Endothelial cell of umbilical vein (primary cell): ENCODE measurements at regions not wholly inside any gene's neighbourhood (a gene's known extent, or its start where the extent isn't known, plus 50 kb on each side); places are given as distances from the start of the nearest gene placed in this dataset.

Source experiments
- BruUV-seq: library from RNA; stranded (reverse); fragments of 400-500 nt; replicated peaks from 2 replicates; lab custom pipeline; 2021; lab: Mats Ljungman, UMichigan
- CTCF ChIA-PET: fragments of 300-600, 350-600 bp; sonication (Branson Sonifier 250); formaldehyde crosslinking; loops from one replicate; lab custom pipeline; 2021; ENCODE audit warnings: antibody characterized with exemption, inconsistent platforms; lab: Charles Lee
- POLR2A ChIA-PET: fragments of 300-600, 350-600 bp; sonication (Branson Sonifier 250); formaldehyde crosslinking; loops from one replicate; lab custom pipeline; 2021; ENCODE audit warnings: antibody characterized with exemption, inconsistent platforms; lab: Charles Lee
- DNase-seq: peaks from one replicate; pipeline ENCODE4 v3.0.0-alpha.2; 2011; ENCODE audit warnings: low read depth, low spot score
- FAIRE-seq: peaks from 2 replicates; lab custom pipeline; 2011; peaks lifted over from hg19 to GRCh38; lab: Jason Lieb, UNC
- H2AFZ ChIP-seq: 2 replicates; pipeline ENCODE4 v1.6.0; 2012; ENCODE audit warnings: low read depth, low read length, control low read depth, inconsistent platforms
- H3K27ac ChIP-seq: 2 replicates; pipeline ENCODE4 v1.5.1; 2011; ENCODE audit warnings: low read depth, mild to moderate bottlenecking, control low read depth, low read length, moderate library complexity; ENCODE audit not compliant: insufficient read depth
- H3K27me3 ChIP-seq, 2 experiments: 2 replicates each; pipeline versions ENCODE4 v1.6.0 to v1.6.1; 2011; ENCODE audit warnings: low read length in 2 of 2, mixed read lengths in 1 of 2; ENCODE audit not compliant: control insufficient read depth in 2 of 2, insufficient read depth in 2 of 2
- H3K36me3 ChIP-seq, 2 experiments: 2 replicates in 1 of 2; 3 replicates in 1 of 2; pipeline ENCODE4 v1.5.1; 2011; ENCODE audit warnings: low read length in 2 of 2, mild to moderate bottlenecking in 1 of 2, moderate library complexity in 1 of 2; ENCODE audit not compliant: control insufficient read depth in 2 of 2, insufficient read depth in 2 of 2; ENCODE audit errors: extremely low read depth in 1 of 2
- H3K4me1 ChIP-seq: 3 replicates; pipeline ENCODE4 v1.5.1; 2011; ENCODE audit warnings: mild to moderate bottlenecking, low read length; ENCODE audit not compliant: control insufficient read depth, insufficient read depth; ENCODE audit errors: extremely low read depth
- H3K4me2 ChIP-seq: 2 replicates; pipeline ENCODE4 v1.6.1; 2011; ENCODE audit warnings: low read length, control low read depth, mixed read lengths; ENCODE audit not compliant: insufficient read depth
- H3K4me3 ChIP-seq, 3 experiments: fragments of 200-600 bp in 1 of 3; sonication (generic), shearing (Covaris generic) in 1 of 3; replicated peaks in 1 of 3; 2 replicates each; pipeline ENCODE4 v1.5.1; 2011 to 2016; ENCODE audit warnings: control low read depth in 3 of 3, low read length in 3 of 3, mild to moderate bottlenecking in 2 of 3, inconsistent platforms in 1 of 3, low read depth in 1 of 3, moderate library complexity in 1 of 3; ENCODE audit not compliant: insufficient read depth in 1 of 3
- H3K79me2 ChIP-seq: 2 replicates; pipeline ENCODE4 v1.6.0; 2012; ENCODE audit warnings: low read length, inconsistent platforms; ENCODE audit not compliant: control insufficient read depth, insufficient read depth
- H3K9ac ChIP-seq: replicated peaks from 2 replicates; pipeline ENCODE3; 2011; ENCODE audit warnings: low read length, control low read depth; ENCODE audit not compliant: insufficient read depth; ENCODE audit errors: extremely low read depth
- H3K9me1 ChIP-seq: replicated peaks from 3 replicates; pipeline ENCODE4 v1.6.0; 2011; ENCODE audit warnings: mild to moderate bottlenecking, low read length; ENCODE audit not compliant: control insufficient read depth, insufficient read depth; ENCODE audit errors: extremely low read depth
- H3K9me3 ChIP-seq: replicated peaks from 2 replicates; pipeline ENCODE4 v1.5.1; 2012; ENCODE audit warnings: low read length, inconsistent platforms; ENCODE audit not compliant: control insufficient read depth, insufficient read depth
- H4K20me1 ChIP-seq: replicated peaks from 2 replicates; pipeline ENCODE3; 2011; ENCODE audit warnings: mild to moderate bottlenecking, low read length; ENCODE audit not compliant: control insufficient read depth, insufficient read depth; ENCODE audit errors: extremely low read depth
- EZH2 ChIP-seq: IDR thresholded peaks from 2 replicates; pipeline ENCODE4 v1.6.1; 2012; ENCODE audit warnings: borderline replicate concordance, low read depth, mild to moderate bottlenecking, moderate library complexity, low read length, inconsistent platforms; ENCODE audit not compliant: severe bottlenecking
- FOS ChIP-seq: IDR thresholded peaks from 2 replicates; pipeline ENCODE4 v1.6.1; 2011; ENCODE audit warnings: mild to moderate bottlenecking, low read length, moderate library complexity, borderline replicate concordance; ENCODE audit not compliant: insufficient read depth
- GATA2 ChIP-seq: IDR thresholded peaks from 2 replicates; pipeline ENCODE4 v1.7.0; 2011; ENCODE audit warnings: low read depth, mild to moderate bottlenecking, moderate library complexity, mixed read lengths, low read length; ENCODE audit not compliant: insufficient read length, insufficient read depth
- JUN ChIP-seq: IDR thresholded peaks from 2 replicates; pipeline ENCODE4 v1.6.1; 2011; ENCODE audit warnings: borderline replicate concordance, low read depth; ENCODE audit not compliant: insufficient read length, insufficient read depth
- MYC ChIP-seq: IDR thresholded peaks from one replicate; pipeline ENCODE4 v1.6.1; 2011; ENCODE audit warnings: mild to moderate bottlenecking, low read depth, low read length
- POLR2A ChIP-seq: IDR thresholded peaks from 2 replicates; pipeline ENCODE4 v1.6.1; 2012; ENCODE audit warnings: low read depth, mild to moderate bottlenecking, control low read depth, low read length
- POLR2AphosphoS5 ChIP-seq: IDR thresholded peaks from 2 replicates; pipeline ENCODE4 v1.6.1; 2012; ENCODE audit warnings: low read depth, mild to moderate bottlenecking, control low read depth, low read length, moderate library complexity; ENCODE audit not compliant: insufficient read depth
- dilution Hi-C: fragments of 300-500 bp; cut with MboI; formaldehyde crosslinking; loops from one replicate; pipeline ENCODE4 v1.15.0; 2019; ENCODE audit warnings: low sequenced_read_pairs; ENCODE audit not compliant: extremely low pct_ligation_motif_present
- intact Hi-C: fragments of 100-400 bp; cut with micrococcal nuclease; formaldehyde crosslinking; loops from one replicate; pipeline ENCODE4 v1.10.0; 2022
- TF ChIP-seq, protein P1 (sequence below), 2 donors: IDR thresholded peaks; 1 replicate in 1 of 2; 2 replicates in 1 of 2; pipeline ENCODE4 v1.5.1; 2011; ENCODE audit warnings: low read length in 2 of 2, mild to moderate bottlenecking in 2 of 2, moderate library complexity in 2 of 2, control low read depth in 1 of 2, inconsistent platforms in 1 of 2, low read depth in 1 of 2; ENCODE audit not compliant: insufficient read depth in 1 of 2; ENCODE audit errors: extremely low read depth in 1 of 2
- TF ChIP-seq, protein P2 (sequence below): IDR thresholded peaks from 2 replicates; pipeline ENCODE4 v1.6.1; 2011; ENCODE audit not compliant: insufficient read depth, insufficient read length

DNA sequence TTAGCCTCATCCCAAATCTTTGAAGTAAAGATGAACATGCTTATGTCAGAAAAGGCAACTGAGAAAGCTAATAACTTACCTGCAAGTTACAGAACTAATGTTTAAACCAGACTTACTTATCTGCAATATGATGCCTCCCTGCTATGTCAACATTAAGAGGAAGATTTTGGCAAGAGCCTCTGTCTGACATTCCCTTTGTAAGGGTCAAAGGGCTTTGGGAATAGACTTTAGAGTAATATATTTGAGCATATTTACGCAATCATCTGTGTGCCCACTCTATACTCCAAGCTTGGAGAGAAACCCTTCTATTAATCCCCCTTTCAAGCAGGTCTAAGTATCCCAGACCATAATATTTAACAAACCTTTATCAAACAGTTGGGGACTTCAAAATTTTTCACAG lies 389.4 kb downstream of the NPIPA8 start:
- Histone ChIP-seq H3K27me3 (no peaks in the 10 kb centered on the region), H3K79me2 (no peaks in the 10 kb centered on the region), H2AFZ (no peak overlapping the region), H3K36me3 (no peaks in the 10 kb centered on the region), H3K27ac (no peak overlapping the region), H3K4me2 (no peak overlapping the region), H3K9me1 (no peaks in the 10 kb centered on the region), H4K20me1 (no peaks in the 10 kb centered on the region), H3K4me1 (no peaks in the 10 kb centered on the region), H3K9me3 (no peaks in the 10 kb centered on the region), H3K4me3 (no peak overlapping the region), H3K9ac (no peak overlapping the region)
- DNase-seq: no peak
- no TSS peak for BruUV-seq
- ChIA-PET POLR2A (no interaction called here), CTCF (no interaction called here)
- FAIRE-seq: no peak
- intact Hi-C loops (no loop called here), dilution Hi-C loops (no loop called here)
- no peak for TF ChIP-seq POLR2A
- no peak for TF ChIP-seq JUN
- no peak for TF ChIP-seq POLR2AphosphoS5
- TF ChIP-seq GATA2: no peak
- TF ChIP-seq, protein P1, sequence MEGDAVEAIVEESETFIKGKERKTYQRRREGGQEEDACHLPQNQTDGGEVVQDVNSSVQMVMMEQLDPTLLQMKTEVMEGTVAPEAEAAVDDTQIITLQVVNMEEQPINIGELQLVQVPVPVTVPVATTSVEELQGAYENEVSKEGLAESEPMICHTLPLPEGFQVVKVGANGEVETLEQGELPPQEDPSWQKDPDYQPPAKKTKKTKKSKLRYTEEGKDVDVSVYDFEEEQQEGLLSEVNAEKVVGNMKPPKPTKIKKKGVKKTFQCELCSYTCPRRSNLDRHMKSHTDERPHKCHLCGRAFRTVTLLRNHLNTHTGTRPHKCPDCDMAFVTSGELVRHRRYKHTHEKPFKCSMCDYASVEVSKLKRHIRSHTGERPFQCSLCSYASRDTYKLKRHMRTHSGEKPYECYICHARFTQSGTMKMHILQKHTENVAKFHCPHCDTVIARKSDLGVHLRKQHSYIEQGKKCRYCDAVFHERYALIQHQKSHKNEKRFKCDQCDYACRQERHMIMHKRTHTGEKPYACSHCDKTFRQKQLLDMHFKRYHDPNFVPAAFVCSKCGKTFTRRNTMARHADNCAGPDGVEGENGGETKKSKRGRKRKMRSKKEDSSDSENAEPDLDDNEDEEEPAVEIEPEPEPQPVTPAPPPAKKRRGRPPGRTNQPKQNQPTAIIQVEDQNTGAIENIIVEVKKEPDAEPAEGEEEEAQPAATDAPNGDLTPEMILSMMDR (IDR thresholded peaks at IDR 0.05; ENCODE audit: extremely low read depth in 1 of 2, insufficient read depth in 1 of 2, low read depth in 1 of 2, low read length in 2 of 2): no peak
- no peak for TF ChIP-seq MYC
- no peak for TF ChIP-seq EZH2
- TF ChIP-seq, protein P2, sequence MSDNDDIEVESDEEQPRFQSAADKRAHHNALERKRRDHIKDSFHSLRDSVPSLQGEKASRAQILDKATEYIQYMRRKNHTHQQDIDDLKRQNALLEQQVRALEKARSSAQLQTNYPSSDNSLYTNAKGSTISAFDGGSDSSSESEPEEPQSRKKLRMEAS: no peak
- no peak for TF ChIP-seq FOS
